ENCODE measurements at regions not wholly inside any gene's neighbourhood (a gene's known extent, or its start where the extent isn't known, plus 50 kb on each side); places are given as distances from the start of the nearest gene placed in this dataset.
"Not testable (repeated sequence)": the region's sequence is repeated elsewhere in the genome, so short reads cannot be mapped to it uniquely, and the experiment has no call there.

- TF ChIP-seq CTCF (IDR thresholded peaks at IDR 0.05; ENCODE audit: control extremely low read depth, extremely low read depth) = no peak
- Histone ChIP-seq H3K9ac (ENCODE audit: insufficient read depth in 1 of 2, low read length in 2 of 2) (no peak overlapping the region), H3K36me3 (ENCODE audit: control insufficient read depth in 4 of 4, insufficient read depth in 4 of 4, low read length in 4 of 4) (no peaks in the 10 kb centered on the region), H3K27me3 (ENCODE audit: control insufficient read depth in 3 of 3, insufficient read depth in 3 of 3, low read length in 2 of 3) (no peaks in the 10 kb centered on the region), H3K4me3 (no peak overlapping the region), H3K4me1 (ENCODE audit: control insufficient read depth in 5 of 5, insufficient read depth in 5 of 5, low read length in 5 of 5) (peaks cover 0 to 15% (median 0%) of the 10 kb centered on the region in 5 donors), H3K9me3 (ENCODE audit: control insufficient read depth in 4 of 4, insufficient read depth in 3 of 4, low read length in 3 of 4) (no peaks in the 10 kb centered on the region), H3K27ac (ENCODE audit: low read depth in 1 of 2, low read length in 1 of 2) (no peak overlapping the region)
- no peak for DNase-seq
- no peak for ATAC-seq (ENCODE audit: insufficient read depth, low FRiP score)
These were observed 63.7 kb upstream of the ARSJ start for GRCh38 chr4:114043116-114043515.

- not testable (repeated sequence) for H3K27me3 ChIP-seq (ENCODE audit: control insufficient read depth in 3 of 3, insufficient read depth in 3 of 3, low read length in 2 of 3); H3K36me3 ChIP-seq (ENCODE audit: control insufficient read depth in 4 of 4, insufficient read depth in 4 of 4, low read length in 4 of 4); H3K4me3 ChIP-seq; DNase-seq; H3K9me3 ChIP-seq (ENCODE audit: control insufficient read depth in 4 of 4, insufficient read depth in 3 of 4, low read length in 3 of 4); H3K9ac ChIP-seq (ENCODE audit: insufficient read depth in 1 of 2, low read length in 2 of 2); H3K27ac ChIP-seq (ENCODE audit: low read depth in 1 of 2, low read length in 1 of 2); ATAC-seq (ENCODE audit: insufficient read depth, low FRiP score)
- H3K4me1 ChIP-seq (ENCODE audit: control insufficient read depth in 5 of 5, insufficient read depth in 5 of 5, low read length in 5 of 5) = peaks cover 0 to 13% (median 0%) of the 10 kb centered on the region in 5 donors
- 96 to 97% methylated on average over 14 of the region's 14 CpGs for WGBS, 2 donors
These were observed 64.9 kb upstream of the ARSJ start for GRCh38 chr4:114044351-114044750.

- no peak for TF ChIP-seq CTCF (IDR thresholded peaks at IDR 0.05; ENCODE audit: control extremely low read depth, extremely low read depth)
- WGBS, 2 donors = 80 to 89% methylated on average over 3 of the region's 3 CpGs
- no peaks in the 10 kb centered on the region for H3K27me3 ChIP-seq (ENCODE audit: control insufficient read depth in 3 of 3, insufficient read depth in 3 of 3, low read length in 2 of 3)
- no peaks in the 10 kb centered on the region for H3K36me3 ChIP-seq (ENCODE audit: control insufficient read depth in 4 of 4, insufficient read depth in 4 of 4, low read length in 4 of 4)
- no peaks in the 10 kb centered on the region for H3K9me3 ChIP-seq (ENCODE audit: control insufficient read depth in 4 of 4, insufficient read depth in 3 of 4, low read length in 3 of 4)
- H3K4me3 ChIP-seq = no peak overlapping the region
- DNase-seq (no peak), ATAC-seq (ENCODE audit: insufficient read depth, low FRiP score) (no peak)
- H3K9ac ChIP-seq (ENCODE audit: insufficient read depth in 1 of 2, low read length in 2 of 2) = no peak overlapping the region
- no peaks in the 10 kb centered on the region for H3K4me1 ChIP-seq (ENCODE audit: control insufficient read depth in 5 of 5, insufficient read depth in 5 of 5, low read length in 5 of 5)
- H3K27ac ChIP-seq (ENCODE audit: low read depth in 1 of 2, low read length in 1 of 2) = no peak overlapping the region
These were observed 66.9 kb upstream of the ARSJ start for GRCh38 chr4:114046331-114046730.

GRCh38 chr4:114048154-114048553 is 68.7 kb upstream of the ARSJ start:
- 84 to 93% methylated on average over 3 of the region's 3 CpGs for WGBS, 2 donors
- not testable (repeated sequence) for H3K4me3 ChIP-seq; H3K27me3 ChIP-seq (ENCODE audit: control insufficient read depth in 3 of 3, insufficient read depth in 3 of 3, low read length in 2 of 3); H3K9ac ChIP-seq (ENCODE audit: insufficient read depth in 1 of 2, low read length in 2 of 2); H3K27ac ChIP-seq (ENCODE audit: low read depth in 1 of 2, low read length in 1 of 2); H3K4me1 ChIP-seq (ENCODE audit: control insufficient read depth in 5 of 5, insufficient read depth in 5 of 5, low read length in 5 of 5); ATAC-seq (ENCODE audit: insufficient read depth, low FRiP score); DNase-seq; H3K9me3 ChIP-seq (ENCODE audit: control insufficient read depth in 4 of 4, insufficient read depth in 3 of 4, low read length in 3 of 4); H3K36me3 ChIP-seq (ENCODE audit: control insufficient read depth in 4 of 4, insufficient read depth in 4 of 4, low read length in 4 of 4)

- ATAC-seq (ENCODE audit: insufficient read depth, low FRiP score) (no peak), DNase-seq (no peak)
These were observed 72.8 kb upstream of the ARSJ start for GRCh38 chr4:114052227-114052626.

More at GRCh38 chr4:114052227-114052626, 72.8 kb upstream of the ARSJ start:
- Histone ChIP-seq H3K27ac (ENCODE audit: low read depth in 1 of 2, low read length in 1 of 2) (no peak overlapping the region), H3K4me3 (no peak overlapping the region), H3K27me3 (ENCODE audit: control insufficient read depth in 3 of 3, insufficient read depth in 3 of 3, low read length in 2 of 3) (no peaks in the 10 kb centered on the region), H3K9ac (ENCODE audit: insufficient read depth in 1 of 2, low read length in 2 of 2) (no peak overlapping the region), H3K9me3 (ENCODE audit: control insufficient read depth in 4 of 4, insufficient read depth in 3 of 4, low read length in 3 of 4) (no peaks in the 10 kb centered on the region), H3K4me1 (ENCODE audit: control insufficient read depth in 5 of 5, insufficient read depth in 5 of 5, low read length in 5 of 5) (no peaks in the 10 kb centered on the region), H3K36me3 (ENCODE audit: control insufficient read depth in 4 of 4, insufficient read depth in 4 of 4, low read length in 4 of 4) (no peaks in the 10 kb centered on the region)
- WGBS, 2 donors = 73 to 89% methylated on average over 4 of the region's 4 CpGs
- TF ChIP-seq CTCF (IDR thresholded peaks at IDR 0.05; ENCODE audit: control extremely low read depth, extremely low read depth) = no peak

Measured in lung (tissue), 11 donors.